SK-N-MC (cell line): ENCODE measurements at regions not wholly inside any gene's neighbourhood (a gene's known extent, or its start where the extent isn't known, plus 50 kb on each side); places are given as distances from the start of the nearest gene placed in this dataset.

Source experiments
- DNase-seq: peaks from one replicate; pipeline ENCODE4 v3.0.0-alpha.2; 2011; ENCODE audit warnings: low read depth, low spot score
- H3K27ac ChIP-seq: fragments of 200-600 bp; sonication (generic); 2 replicates; pipeline ENCODE4 v1.5.1; 2016; ENCODE audit warnings: mixed run types
- H3K36me3 ChIP-seq: fragments of 200-600 bp; sonication (generic); 2 replicates; pipeline ENCODE4 v1.6.1; 2017; ENCODE audit warnings: antibody characterized with exemption, low read length, mixed read lengths; ENCODE audit not compliant: insufficient read depth
- H3K4me3 ChIP-seq: fragments of 200-600 bp; sonication (generic); 2 replicates; pipeline ENCODE4 v1.5.1; 2016
- H3K9ac ChIP-seq: fragments of 200-600 bp; sonication (generic); 2 replicates; pipeline ENCODE4 v1.8.0; 2017; ENCODE audit warnings: mixed run types, mixed read lengths; ENCODE audit not compliant: insufficient read length
- H3K9me3 ChIP-seq: fragments of 200-600 bp; sonication (generic); 2 replicates; pipeline ENCODE4 v1.6.1; 2017; ENCODE audit warnings: low read depth, mild to moderate bottlenecking, antibody characterized with exemption, low read length, moderate library complexity, mixed read lengths
- EZH2 ChIP-seq: fragments of 200-600 bp; sonication (generic); IDR thresholded peaks from one replicate; pipeline ENCODE4 v1.6.1; 2017; ENCODE audit warnings: antibody characterized with exemption
- FOXP2 ChIP-seq: optimal IDR thresholded peaks from 2 replicates; pipeline ENCODE3; 2011; ENCODE audit warnings: mild to moderate bottlenecking, moderate library complexity; ENCODE audit not compliant: insufficient read depth; ENCODE audit errors: extremely low read length, control extremely low read depth
- POLR2AphosphoS5 ChIP-seq: IDR thresholded peaks from 2 replicates; pipeline ENCODE4 v1.6.1; 2012; ENCODE audit warnings: mild to moderate bottlenecking, low read depth, low read length, borderline replicate concordance

DNA sequence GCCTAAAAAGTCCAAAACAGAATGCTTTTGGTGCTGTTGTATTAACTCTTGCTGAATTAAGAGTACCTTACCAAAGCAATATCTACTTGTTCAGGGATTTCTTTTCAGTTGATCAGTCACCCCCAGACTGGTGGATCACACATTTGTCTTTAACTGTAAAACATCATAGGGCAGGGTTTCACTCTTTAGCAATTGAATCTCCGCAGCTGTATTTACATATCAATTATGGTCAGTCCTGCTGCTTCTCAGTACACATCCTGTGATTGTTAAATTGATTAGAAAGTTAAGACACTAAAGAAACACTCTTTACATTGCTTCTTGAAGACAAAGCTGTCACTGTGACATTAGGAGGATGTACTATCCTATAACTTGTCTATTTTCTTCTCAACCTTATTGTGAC, 277.1 kb upstream of the ADGRL3 start:
- TF ChIP-seq EZH2 (no peak), POLR2AphosphoS5 (no peak), FOXP2 (no peak)
- Histone ChIP-seq H3K9me3 (no peaks in the 10 kb centered on the region), H3K27ac (no peak overlapping the region), H3K4me3 (no peak overlapping the region), H3K9ac (no peak overlapping the region), H3K36me3 (no peaks in the 10 kb centered on the region)
- no peak for DNase-seq

DNA sequence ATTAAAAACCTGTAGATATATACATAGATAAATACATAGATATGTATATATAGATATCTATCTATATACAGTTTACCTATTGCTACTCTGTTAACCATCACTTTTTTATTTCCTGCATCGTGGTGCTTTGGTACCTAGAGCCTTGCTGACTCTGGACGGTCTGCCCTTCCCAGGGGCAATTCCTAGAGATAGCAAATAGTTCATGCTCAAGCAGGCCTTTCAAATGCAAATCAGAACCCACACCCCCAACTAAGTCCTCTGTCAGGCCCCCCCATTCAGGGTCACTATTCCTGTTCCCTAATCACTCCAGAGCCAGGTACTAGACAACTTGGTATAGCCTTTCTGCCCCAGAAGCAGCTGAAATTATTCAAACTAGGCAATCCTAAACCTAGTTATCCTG, 273.5 kb upstream of the ADGRL3 start:
- no peak for DNase-seq
- no peak overlapping the region for H3K9ac ChIP-seq
- no peaks in the 10 kb centered on the region for H3K9me3 ChIP-seq
- H3K27ac ChIP-seq: no peak overlapping the region
- TF ChIP-seq EZH2: no peak
- no peak for TF ChIP-seq POLR2AphosphoS5
- no peak for TF ChIP-seq FOXP2
- H3K36me3 ChIP-seq: no peaks in the 10 kb centered on the region
- no peak overlapping the region for H3K4me3 ChIP-seq

DNA sequence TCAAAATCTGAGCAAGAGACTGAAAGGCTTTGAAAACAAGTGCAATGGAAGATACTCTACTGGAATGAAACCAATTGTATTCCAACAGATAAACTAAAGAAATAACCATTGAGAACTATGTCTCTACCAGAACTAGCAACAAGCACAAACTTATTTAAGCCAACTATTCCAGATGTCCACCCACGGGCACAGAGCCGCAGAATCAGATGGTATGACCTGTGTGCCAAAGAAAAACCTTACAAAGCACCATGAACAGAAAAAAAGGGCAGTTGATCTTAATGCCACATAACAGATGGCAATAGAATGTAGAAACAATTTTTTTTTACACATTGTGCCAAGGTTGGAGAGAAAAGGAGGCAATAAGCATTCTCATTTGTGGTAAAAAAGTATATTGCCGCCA, 269.3 kb upstream of the ADGRL3 start:
- no peak for DNase-seq
- Histone ChIP-seq H3K36me3 (no peaks in the 10 kb centered on the region), H3K27ac (no peak overlapping the region), H3K9me3 (no peaks in the 10 kb centered on the region), H3K9ac (no peak overlapping the region), H3K4me3 (no peak overlapping the region)
- TF ChIP-seq POLR2AphosphoS5 (no peak), FOXP2 (no peak), EZH2 (no peak)

DNA sequence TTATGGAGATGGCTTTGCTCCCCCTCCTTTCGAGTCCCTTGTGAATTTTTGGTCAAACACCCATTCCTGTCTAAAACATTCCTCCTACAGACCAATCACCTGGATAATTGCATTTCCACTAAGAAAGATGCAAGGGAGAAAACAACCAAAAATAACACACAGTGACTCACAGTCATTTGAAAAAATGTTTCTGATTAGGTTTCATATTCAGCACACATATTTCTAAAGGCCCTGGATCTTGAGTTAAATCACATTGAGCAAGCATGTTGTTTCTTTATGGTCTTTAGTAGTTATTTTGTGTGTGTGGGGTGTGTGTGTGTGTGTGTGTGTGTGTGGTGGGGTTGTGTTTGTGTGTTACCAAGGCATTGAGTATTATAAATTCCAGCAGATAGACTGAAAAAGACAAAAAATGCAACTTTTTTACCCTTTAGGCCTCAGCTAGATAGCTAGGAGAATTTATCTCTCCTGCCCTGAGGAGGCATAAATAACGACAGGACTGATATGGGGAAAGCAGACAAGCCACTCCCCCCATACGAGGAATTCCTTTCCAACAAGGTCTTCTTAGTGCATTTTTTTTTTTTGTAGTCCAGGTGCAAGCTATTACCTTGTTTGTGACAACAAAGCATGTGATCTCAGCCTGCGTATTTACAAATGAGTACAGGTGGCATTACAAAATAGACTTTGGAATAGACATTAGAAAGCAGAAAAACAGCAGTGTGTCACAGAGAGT, 265.4 kb upstream of the ADGRL3 start:
- H3K27ac ChIP-seq: no peak overlapping the region
- DNase-seq: no peak
- TF ChIP-seq POLR2AphosphoS5 (no peak), EZH2 (no peak), FOXP2 (no peak)
- no peaks in the 10 kb centered on the region for H3K9me3 ChIP-seq
- H3K9ac ChIP-seq: no peak overlapping the region
- H3K4me3 ChIP-seq: no peak overlapping the region
- no peaks in the 10 kb centered on the region for H3K36me3 ChIP-seq

DNA sequence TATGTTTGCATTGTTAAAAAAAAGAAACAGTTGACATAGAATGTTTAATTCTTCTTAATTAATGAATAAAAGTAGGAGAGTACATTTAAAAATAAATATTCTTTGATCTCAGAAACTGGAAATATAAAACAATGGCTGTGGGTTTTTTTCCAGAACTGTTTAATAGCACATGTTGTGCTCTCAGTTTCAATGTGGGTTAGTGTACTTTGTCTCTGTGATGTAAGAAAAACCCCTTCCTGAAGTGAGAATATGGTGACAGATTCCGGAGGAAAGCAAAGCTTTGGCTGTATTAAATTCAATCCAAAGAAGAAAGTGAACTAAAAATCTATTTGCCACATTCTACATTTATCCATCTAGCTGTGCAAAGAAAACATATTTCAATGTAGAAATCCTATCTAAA, 261.9 kb upstream of the ADGRL3 start:
- no peak for TF ChIP-seq EZH2
- TF ChIP-seq FOXP2: no peak
- TF ChIP-seq POLR2AphosphoS5: no peak
- no peak overlapping the region for H3K27ac ChIP-seq
- DNase-seq: no peak

DNA sequence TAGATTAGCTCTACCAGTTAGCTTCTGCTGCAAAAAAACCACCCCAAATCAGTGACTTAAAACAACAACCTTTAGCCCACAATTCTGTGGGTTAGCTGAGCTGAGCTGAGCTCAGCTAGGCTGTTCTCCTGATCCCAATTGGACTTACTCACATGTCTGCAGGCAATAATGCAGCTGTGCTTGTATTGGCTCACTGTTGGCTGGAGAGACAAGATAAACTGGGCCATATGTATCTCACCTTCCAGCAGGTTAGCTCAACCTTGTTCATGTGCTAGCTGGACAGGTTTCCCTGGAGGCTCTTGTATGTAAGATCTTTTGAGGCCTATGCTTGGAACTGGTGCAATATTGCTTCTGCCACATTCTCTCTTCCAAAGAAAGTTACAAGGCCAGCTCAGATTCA, 261.5 kb upstream of the ADGRL3 start:
- Histone ChIP-seq H3K36me3 (no peaks in the 10 kb centered on the region), H3K4me3 (no peak overlapping the region), H3K27ac (no peak overlapping the region), H3K9ac (no peak overlapping the region), H3K9me3 (no peaks in the 10 kb centered on the region)
- TF ChIP-seq POLR2AphosphoS5 (no peak), FOXP2 (no peak), EZH2 (no peak)
- DNase-seq: no peak

More for the DNA sequence above, 261.9 kb upstream of the ADGRL3 start:
- no peaks in the 10 kb centered on the region for H3K36me3 ChIP-seq
- H3K4me3 ChIP-seq: no peak overlapping the region
- H3K9ac ChIP-seq: no peak overlapping the region
- no peaks in the 10 kb centered on the region for H3K9me3 ChIP-seq

DNA sequence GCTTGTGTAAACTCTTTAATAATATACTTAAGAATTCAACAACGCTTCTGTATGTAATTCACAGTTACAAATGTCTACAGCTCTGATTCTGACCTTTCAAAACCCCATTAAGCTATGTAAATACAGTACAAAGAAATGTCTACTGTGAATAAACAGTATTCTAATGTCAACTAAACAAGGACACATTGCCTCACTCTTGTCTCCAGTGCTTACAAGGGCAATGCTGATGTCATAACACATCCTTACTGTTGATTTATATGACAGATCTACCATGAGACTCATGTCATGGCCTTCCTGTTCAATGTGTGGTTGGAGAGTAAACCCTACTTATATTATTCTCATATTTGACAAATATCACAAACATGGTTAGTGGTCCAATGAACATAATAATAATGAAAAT, 256.1 kb upstream of the ADGRL3 start:
- Histone ChIP-seq H3K4me3 (no peak overlapping the region), H3K9me3 (no peaks in the 10 kb centered on the region), H3K36me3 (no peaks in the 10 kb centered on the region), H3K9ac (no peak overlapping the region), H3K27ac (no peak overlapping the region)
- DNase-seq: no peak
- no peak for TF ChIP-seq FOXP2
- no peak for TF ChIP-seq EZH2
- no peak for TF ChIP-seq POLR2AphosphoS5

DNA sequence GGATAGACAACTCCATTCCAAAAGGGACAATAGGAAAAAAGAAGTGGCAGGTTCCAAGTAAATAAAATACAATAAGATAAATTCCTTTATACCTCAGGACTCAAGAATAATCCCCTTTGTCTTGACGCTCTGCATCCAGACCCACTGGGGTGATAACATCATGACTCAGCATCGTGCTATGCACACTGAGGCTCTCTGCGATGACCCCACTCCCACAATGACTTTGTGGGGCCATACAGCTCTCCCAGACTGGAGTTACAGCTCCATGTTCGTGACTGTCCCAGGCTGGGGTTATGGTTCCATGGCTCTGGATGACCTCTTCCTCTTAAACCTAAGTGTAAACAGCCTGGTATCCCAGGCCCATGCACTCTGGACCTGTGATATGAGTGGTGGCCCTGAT, 254.5 kb upstream of the ADGRL3 start:
- TF ChIP-seq FOXP2: no peak
- TF ChIP-seq EZH2: no peak
- TF ChIP-seq POLR2AphosphoS5: no peak
- Histone ChIP-seq H3K27ac (no peak overlapping the region), H3K9ac (no peak overlapping the region), H3K4me3 (no peak overlapping the region), H3K36me3 (no peaks in the 10 kb centered on the region), H3K9me3 (no peaks in the 10 kb centered on the region)
- no peak for DNase-seq

DNA sequence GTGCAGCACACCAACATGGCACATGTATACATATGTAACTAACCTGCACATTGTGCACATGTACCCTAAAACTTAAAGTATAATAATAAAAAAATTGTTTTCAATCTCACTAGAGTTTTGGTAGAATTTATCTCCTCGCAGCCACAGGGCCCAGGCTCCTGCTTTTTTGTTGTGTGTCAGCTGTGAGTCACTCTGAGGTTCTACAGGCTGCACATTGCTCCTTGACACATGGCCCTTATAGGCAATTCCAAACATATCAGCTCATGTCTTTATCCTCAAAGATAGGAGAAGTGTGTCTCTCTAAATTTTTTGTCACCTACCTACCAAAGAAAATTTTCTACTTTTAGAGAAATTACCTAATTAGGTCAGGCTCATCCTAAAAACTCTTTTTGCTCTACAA, 252.1 kb upstream of the ADGRL3 start:
- Histone ChIP-seq H3K27ac (no peak overlapping the region), H3K9me3 (no peaks in the 10 kb centered on the region), H3K36me3 (no peaks in the 10 kb centered on the region), H3K9ac (no peak overlapping the region), H3K4me3 (no peak overlapping the region)
- no peak for TF ChIP-seq FOXP2
- TF ChIP-seq EZH2: no peak
- TF ChIP-seq POLR2AphosphoS5: no peak
- no peak for DNase-seq
